ENCODE measurements at regions not wholly inside any gene's neighbourhood (a gene's known extent, or its start where the extent isn't known, plus 50 kb on each side); places are given as distances from the start of the nearest gene placed in this dataset.

DNA sequence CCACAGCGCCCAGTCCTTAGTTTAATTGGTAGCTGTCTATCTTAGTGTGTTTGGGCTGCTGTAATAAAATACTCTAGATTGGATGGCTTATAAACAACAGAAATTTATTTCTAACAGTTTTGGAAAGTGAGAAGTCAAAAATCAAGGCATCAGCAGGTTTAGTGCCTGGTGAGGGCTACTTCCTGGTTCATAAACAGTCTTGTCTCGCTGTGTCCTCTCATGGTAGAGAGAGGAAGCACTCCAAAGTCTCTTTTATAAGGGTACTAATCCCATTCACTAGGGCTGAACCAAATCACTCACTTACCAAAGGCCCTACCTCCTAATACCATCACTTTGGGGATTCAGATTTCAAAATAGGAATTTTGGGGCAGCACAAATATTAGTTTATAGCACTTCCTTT, 336.9 kb upstream of the RSPO3 start:
- Histone ChIP-seq H3K27ac (ENCODE audit: low read depth, low read length) (no peak overlapping the region), H3K4me3 (ENCODE audit: low read depth, low read length) (no peak overlapping the region), H3K9me3 (ENCODE audit: control insufficient read depth, insufficient read depth, low read length) (no peaks in the 10 kb centered on the region), H3K36me3 (ENCODE audit: control insufficient read depth, insufficient read depth, low read length) (no peaks in the 10 kb centered on the region), H3K4me1 (ENCODE audit: control insufficient read depth, insufficient read depth, low read length) (no peaks in the 10 kb centered on the region), H3K27me3 (ENCODE audit: control insufficient read depth, insufficient read depth, low read length) (no peaks in the 10 kb centered on the region)
- no CpG with 5 or more reads among the region's 2 CpGs for WGBS (ENCODE audit: insufficient coverage)
- DNase-seq (ENCODE audit: low read depth in 4 of 6, low spot score in 6 of 6): no peak

DNA sequence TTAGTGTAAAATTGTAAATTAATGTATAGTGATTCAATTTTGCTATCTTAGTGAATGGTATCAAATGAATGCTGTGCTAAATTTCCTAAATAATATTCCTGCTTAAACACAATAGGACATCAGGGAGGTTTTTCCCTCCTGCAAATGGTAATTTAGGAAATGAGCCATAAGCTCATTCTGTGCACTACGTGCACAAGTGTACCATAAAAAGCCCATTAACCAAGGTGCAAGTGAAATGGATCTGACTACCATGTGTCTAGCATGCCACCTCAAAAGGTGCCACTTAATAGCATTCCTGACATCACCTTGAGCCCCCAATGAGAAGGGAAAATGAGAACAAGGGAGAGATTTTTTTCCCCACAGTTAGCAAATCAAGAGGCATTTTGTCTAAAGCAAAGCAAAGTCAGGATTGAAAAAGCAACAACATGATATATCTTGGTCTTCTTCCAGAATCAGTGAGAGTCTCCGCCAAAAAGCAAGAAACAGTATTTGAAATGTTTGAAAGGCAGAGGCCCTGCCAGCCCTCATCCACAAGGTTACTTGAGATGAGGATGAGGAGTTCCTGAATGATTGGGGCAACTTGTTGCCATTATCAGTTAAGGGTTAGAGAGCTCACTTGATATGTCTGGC, 334.2 kb upstream of the RSPO3 start:
- Histone ChIP-seq H3K27ac (ENCODE audit: low read depth, low read length) (no peak overlapping the region), H3K4me1 (ENCODE audit: control insufficient read depth, insufficient read depth, low read length) (no peaks in the 10 kb centered on the region), H3K4me3 (ENCODE audit: low read depth, low read length) (no peak overlapping the region), H3K36me3 (ENCODE audit: control insufficient read depth, insufficient read depth, low read length) (no peaks in the 10 kb centered on the region), H3K9me3 (ENCODE audit: control insufficient read depth, insufficient read depth, low read length) (no peaks in the 10 kb centered on the region), H3K27me3 (ENCODE audit: control insufficient read depth, insufficient read depth, low read length) (no peaks in the 10 kb centered on the region)
- WGBS (ENCODE audit: insufficient coverage): no CpG with 5 or more reads among the region's 2 CpGs
- peak in 5 of 6 donors; percentile 19 to 90 (median 44) for DNase-seq (ENCODE audit: low read depth in 4 of 6, low spot score in 6 of 6)

DNA sequence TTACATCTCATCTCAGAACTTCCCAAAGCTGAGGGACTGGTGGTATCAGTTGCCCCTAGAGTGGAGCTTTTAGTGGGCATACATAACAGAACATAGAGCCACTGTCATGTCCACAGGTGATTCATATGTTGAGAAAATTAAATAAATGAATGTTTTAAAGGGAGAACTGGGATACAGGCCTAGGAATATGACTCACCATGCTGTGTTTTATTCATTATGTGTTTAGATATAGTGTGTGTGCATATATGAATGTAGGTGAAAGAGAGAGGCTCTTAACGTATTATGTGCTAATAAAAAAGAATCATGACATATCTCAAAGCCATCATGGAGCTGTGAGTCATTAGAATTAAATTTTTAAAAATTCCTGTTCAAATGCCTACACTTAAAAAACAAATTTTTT, 332.2 kb upstream of the RSPO3 start:
- no peak for DNase-seq (ENCODE audit: low read depth in 4 of 6, low spot score in 6 of 6)
- H3K36me3 ChIP-seq (ENCODE audit: control insufficient read depth, insufficient read depth, low read length): no peaks in the 10 kb centered on the region
- H3K4me1 ChIP-seq (ENCODE audit: control insufficient read depth, insufficient read depth, low read length): no peaks in the 10 kb centered on the region
- no peaks in the 10 kb centered on the region for H3K9me3 ChIP-seq (ENCODE audit: control insufficient read depth, insufficient read depth, low read length)
- WGBS (ENCODE audit: insufficient coverage): no CpG with 5 or more reads among the region's 1 CpG
- no peak overlapping the region for H3K4me3 ChIP-seq (ENCODE audit: low read depth, low read length)
- no peaks in the 10 kb centered on the region for H3K27me3 ChIP-seq (ENCODE audit: control insufficient read depth, insufficient read depth, low read length)
- no peak overlapping the region for H3K27ac ChIP-seq (ENCODE audit: low read depth, low read length)

DNA sequence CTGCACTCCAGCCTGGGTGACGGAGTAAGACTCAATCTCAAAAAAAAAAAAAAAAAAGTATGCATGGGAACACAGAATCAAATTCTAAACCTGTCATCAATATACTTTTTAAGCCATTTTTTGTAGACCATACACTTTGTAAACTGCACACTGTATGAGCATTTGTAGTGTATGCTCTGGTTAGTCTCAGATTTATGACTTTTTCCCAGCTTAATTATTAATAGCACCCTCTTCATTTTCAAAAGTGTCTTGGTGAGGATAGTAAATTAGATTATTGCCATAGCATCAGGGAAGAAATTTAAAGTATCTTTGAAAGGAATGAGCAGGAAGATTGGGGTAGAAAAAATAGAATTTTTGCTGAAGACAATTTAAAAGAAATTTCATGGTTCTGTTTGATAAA, 330.8 kb upstream of the RSPO3 start:
- no peaks in the 10 kb centered on the region for H3K27me3 ChIP-seq (ENCODE audit: control insufficient read depth, insufficient read depth, low read length)
- H3K27ac ChIP-seq (ENCODE audit: low read depth, low read length): no peak overlapping the region
- no peaks in the 10 kb centered on the region for H3K4me1 ChIP-seq (ENCODE audit: control insufficient read depth, insufficient read depth, low read length)
- H3K4me3 ChIP-seq (ENCODE audit: low read depth, low read length): no peak overlapping the region
- H3K36me3 ChIP-seq (ENCODE audit: control insufficient read depth, insufficient read depth, low read length): no peaks in the 10 kb centered on the region
- DNase-seq (ENCODE audit: low read depth in 4 of 6, low spot score in 6 of 6): no peak
- no CpG with 5 or more reads among the region's 1 CpG for WGBS (ENCODE audit: insufficient coverage)
- no peaks in the 10 kb centered on the region for H3K9me3 ChIP-seq (ENCODE audit: control insufficient read depth, insufficient read depth, low read length)

DNA sequence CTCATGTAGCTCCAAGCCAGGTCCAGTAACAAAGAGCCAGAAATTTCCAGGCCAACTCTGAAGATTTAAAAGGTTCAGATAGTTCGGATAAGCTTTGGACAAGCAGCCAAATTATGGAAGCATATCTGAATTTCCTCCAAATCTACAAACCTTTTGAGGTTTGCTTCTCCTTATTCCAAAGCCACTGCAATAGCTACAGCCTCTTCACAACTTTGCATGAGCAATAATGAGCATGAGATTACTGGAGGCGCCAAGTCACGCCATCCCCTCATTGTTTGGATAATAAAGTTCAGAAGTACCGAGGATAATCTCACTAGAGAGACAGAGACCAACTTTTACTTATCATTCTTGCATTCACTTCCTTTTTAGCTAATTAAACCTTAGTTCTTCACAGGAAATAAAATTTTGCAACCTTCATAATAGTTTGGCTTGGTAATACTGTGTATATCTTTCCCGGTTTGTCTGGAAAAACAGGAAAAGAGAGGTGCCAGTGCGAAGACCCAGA, 329.6 kb upstream of the RSPO3 start:
- Histone ChIP-seq H3K36me3 (ENCODE audit: control insufficient read depth, insufficient read depth, low read length) (no peaks in the 10 kb centered on the region), H3K9me3 (ENCODE audit: control insufficient read depth, insufficient read depth, low read length) (no peaks in the 10 kb centered on the region), H3K4me1 (ENCODE audit: control insufficient read depth, insufficient read depth, low read length) (no peaks in the 10 kb centered on the region), H3K27ac (ENCODE audit: low read depth, low read length) (no peak overlapping the region), H3K4me3 (ENCODE audit: low read depth, low read length) (no peak overlapping the region), H3K27me3 (ENCODE audit: control insufficient read depth, insufficient read depth, low read length) (no peaks in the 10 kb centered on the region)
- 79% methylated on average over 2 of the region's 6 CpGs for WGBS (ENCODE audit: insufficient coverage)
- DNase-seq (ENCODE audit: low read depth in 4 of 6, low spot score in 6 of 6): no peak

DNA sequence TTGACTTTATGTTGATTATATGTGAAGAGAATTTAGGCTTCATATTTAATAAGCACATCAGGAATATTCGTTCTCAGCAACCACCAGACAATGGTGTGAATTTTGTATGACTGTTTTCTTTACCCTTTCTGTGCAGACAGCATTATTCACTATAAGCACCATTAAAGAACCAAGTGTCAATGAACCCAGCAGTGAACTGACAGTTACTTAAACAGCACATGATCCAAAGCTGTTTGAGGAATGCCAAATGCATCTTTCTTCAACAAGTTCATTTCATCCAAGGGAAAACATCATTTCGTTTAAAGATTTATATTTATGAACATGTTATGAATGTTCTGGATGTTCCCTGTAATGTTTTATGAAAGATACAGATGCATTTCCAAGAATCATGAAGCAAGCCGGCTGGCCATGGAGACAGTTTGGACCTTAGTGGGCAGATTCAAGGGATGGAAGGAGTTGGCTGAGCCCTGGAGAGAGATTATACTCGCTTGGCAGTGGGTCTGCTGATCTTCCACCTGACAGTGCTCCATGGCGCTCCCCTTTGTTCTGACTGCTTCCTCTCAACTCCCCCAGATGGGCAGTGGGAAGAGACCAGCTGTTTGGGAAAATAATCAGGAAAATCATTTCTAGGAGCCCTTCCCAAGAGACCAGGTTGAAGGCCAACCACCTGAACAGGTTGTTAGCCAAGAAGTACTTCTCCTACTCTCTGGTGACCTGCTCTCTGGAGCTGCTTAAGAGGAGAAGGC, 326.0 kb upstream of the RSPO3 start:
- no peaks in the 10 kb centered on the region for H3K27me3 ChIP-seq (ENCODE audit: control insufficient read depth, insufficient read depth, low read length)
- 86% methylated on average over 1 of the region's 5 CpGs for WGBS (ENCODE audit: insufficient coverage)
- H3K9me3 ChIP-seq (ENCODE audit: control insufficient read depth, insufficient read depth, low read length): no peaks in the 10 kb centered on the region
- peak in 1 of 6 donors; percentile 23 for DNase-seq (ENCODE audit: low read depth in 4 of 6, low spot score in 6 of 6)
- H3K36me3 ChIP-seq (ENCODE audit: control insufficient read depth, insufficient read depth, low read length): no peaks in the 10 kb centered on the region
- H3K4me1 ChIP-seq (ENCODE audit: control insufficient read depth, insufficient read depth, low read length): no peaks in the 10 kb centered on the region
- H3K4me3 ChIP-seq (ENCODE audit: low read depth, low read length): no peak overlapping the region
- no peak overlapping the region for H3K27ac ChIP-seq (ENCODE audit: low read depth, low read length)

DNA sequence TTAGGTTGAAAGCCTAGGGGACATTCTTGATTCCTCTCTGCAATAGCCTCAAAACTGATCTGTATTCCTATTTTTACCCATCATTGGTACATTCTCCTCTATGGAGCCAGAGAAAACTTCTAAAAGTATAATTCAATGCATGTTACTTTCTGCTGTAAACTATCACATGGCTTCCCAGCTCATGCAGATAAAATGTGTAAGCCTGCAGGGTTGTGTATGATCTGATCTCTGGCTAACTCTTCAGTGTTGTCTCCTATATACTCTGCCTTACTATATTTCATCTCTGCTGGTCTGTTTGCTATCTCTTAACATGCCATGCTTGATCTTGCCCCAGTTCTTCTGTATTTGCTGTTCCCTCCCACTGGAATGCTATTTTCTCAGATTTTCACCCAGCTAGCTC, 323.3 kb upstream of the RSPO3 start:
- no peak overlapping the region for H3K4me3 ChIP-seq (ENCODE audit: low read depth, low read length)

DNA sequence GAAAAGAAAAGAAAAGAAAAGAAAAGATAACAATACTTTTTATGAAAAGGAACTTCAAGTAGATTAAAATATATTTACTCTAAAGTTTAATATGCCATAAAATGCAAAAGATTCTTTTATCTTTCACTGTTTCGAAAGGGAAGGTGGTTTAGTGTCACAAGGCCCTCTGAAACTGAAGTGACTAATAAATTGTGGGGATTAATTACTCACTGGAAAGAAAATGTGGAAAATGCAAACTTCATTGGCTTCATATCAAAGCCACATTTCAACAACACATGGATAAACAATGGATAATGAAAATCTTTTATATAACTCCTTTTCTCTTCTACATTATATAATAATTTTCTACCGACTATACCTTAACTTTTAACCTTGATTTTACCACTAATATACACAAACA, 320.5 kb upstream of the RSPO3 start:
- Histone ChIP-seq H3K27ac (ENCODE audit: low read depth, low read length) (no peak overlapping the region), H3K4me3 (ENCODE audit: low read depth, low read length) (no peak overlapping the region), H3K36me3 (ENCODE audit: control insufficient read depth, insufficient read depth, low read length) (no peaks in the 10 kb centered on the region), H3K27me3 (ENCODE audit: control insufficient read depth, insufficient read depth, low read length) (no peaks in the 10 kb centered on the region), H3K4me1 (ENCODE audit: control insufficient read depth, insufficient read depth, low read length) (no peaks in the 10 kb centered on the region), H3K9me3 (ENCODE audit: control insufficient read depth, insufficient read depth, low read length) (no peaks in the 10 kb centered on the region)
- no peak for DNase-seq (ENCODE audit: low read depth in 4 of 6, low spot score in 6 of 6)
- no CpG with 5 or more reads among the region's 2 CpGs for WGBS (ENCODE audit: insufficient coverage)

More for the DNA sequence above, 323.3 kb upstream of the RSPO3 start:
- DNase-seq (ENCODE audit: low read depth in 4 of 6, low spot score in 6 of 6): no peak
- H3K36me3 ChIP-seq (ENCODE audit: control insufficient read depth, insufficient read depth, low read length): no peaks in the 10 kb centered on the region
- H3K4me1 ChIP-seq (ENCODE audit: control insufficient read depth, insufficient read depth, low read length): no peaks in the 10 kb centered on the region
- no peak overlapping the region for H3K27ac ChIP-seq (ENCODE audit: low read depth, low read length)
- no peaks in the 10 kb centered on the region for H3K9me3 ChIP-seq (ENCODE audit: control insufficient read depth, insufficient read depth, low read length)
- no peaks in the 10 kb centered on the region for H3K27me3 ChIP-seq (ENCODE audit: control insufficient read depth, insufficient read depth, low read length)

DNA sequence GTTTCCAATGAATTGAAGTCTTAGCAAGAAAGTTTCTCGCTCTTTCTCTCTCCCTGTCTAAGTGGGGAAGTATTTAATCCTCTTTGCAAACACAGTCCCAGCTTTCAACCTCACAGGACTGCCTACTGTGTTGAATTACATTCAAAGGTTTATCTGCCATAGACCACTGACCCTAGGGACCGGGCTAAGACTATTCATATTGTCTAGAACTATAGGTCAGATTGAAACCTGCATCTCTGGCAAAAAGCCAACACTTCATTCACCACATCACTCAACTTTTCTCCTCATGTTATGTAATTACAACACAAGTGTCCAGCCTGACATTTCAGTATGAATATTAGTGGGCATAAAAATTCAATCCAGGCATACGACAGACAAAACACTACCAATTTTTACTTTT, 314.7 kb upstream of the RSPO3 start:
- no peak for DNase-seq (ENCODE audit: low read depth in 4 of 6, low spot score in 6 of 6)
- H3K9me3 ChIP-seq (ENCODE audit: control insufficient read depth, insufficient read depth, low read length): no peaks in the 10 kb centered on the region
- H3K27me3 ChIP-seq (ENCODE audit: control insufficient read depth, insufficient read depth, low read length): no peaks in the 10 kb centered on the region
- WGBS (ENCODE audit: insufficient coverage): no CpG with 5 or more reads among the region's 3 CpGs
- H3K4me1 ChIP-seq (ENCODE audit: control insufficient read depth, insufficient read depth, low read length): no peaks in the 10 kb centered on the region
- H3K27ac ChIP-seq (ENCODE audit: low read depth, low read length): no peak overlapping the region
- H3K4me3 ChIP-seq (ENCODE audit: low read depth, low read length): no peak overlapping the region
- no peaks in the 10 kb centered on the region for H3K36me3 ChIP-seq (ENCODE audit: control insufficient read depth, insufficient read depth, low read length)
